ENCODE measurements at regions not wholly inside any gene's neighbourhood (a gene's known extent, or its start where the extent isn't known, plus 50 kb on each side); places are given as distances from the start of the nearest gene placed in this dataset.

DNA sequence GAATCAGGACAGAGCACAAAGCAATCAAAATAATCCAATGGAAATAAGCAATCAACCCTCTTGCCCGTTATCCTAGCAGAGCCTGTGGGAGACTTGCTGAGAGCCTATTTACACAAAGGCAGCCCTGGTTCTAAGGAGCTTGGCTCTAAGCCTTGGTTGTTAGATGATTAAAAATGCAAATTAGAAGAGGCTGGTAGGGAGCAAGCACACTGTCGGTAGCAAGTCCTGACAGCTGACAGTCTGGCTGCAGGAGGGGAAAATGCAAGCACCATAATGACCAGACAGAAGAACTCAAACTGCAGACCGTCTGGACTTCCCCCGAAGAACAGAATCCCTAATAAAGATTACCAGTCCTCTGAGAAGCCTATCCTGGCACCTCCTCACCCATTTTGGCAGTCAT is 131.8 kb upstream of the CTTNBP2 start:
- TF ChIP-seq, protein P1, sequence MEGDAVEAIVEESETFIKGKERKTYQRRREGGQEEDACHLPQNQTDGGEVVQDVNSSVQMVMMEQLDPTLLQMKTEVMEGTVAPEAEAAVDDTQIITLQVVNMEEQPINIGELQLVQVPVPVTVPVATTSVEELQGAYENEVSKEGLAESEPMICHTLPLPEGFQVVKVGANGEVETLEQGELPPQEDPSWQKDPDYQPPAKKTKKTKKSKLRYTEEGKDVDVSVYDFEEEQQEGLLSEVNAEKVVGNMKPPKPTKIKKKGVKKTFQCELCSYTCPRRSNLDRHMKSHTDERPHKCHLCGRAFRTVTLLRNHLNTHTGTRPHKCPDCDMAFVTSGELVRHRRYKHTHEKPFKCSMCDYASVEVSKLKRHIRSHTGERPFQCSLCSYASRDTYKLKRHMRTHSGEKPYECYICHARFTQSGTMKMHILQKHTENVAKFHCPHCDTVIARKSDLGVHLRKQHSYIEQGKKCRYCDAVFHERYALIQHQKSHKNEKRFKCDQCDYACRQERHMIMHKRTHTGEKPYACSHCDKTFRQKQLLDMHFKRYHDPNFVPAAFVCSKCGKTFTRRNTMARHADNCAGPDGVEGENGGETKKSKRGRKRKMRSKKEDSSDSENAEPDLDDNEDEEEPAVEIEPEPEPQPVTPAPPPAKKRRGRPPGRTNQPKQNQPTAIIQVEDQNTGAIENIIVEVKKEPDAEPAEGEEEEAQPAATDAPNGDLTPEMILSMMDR (IDR thresholded peaks at IDR 0.05; ENCODE audit: poor library complexity) = no peak
- TF ChIP-seq EZH2phosphoT487 (IDR thresholded peaks at IDR 0.05; ENCODE audit: low read depth, severe bottlenecking, unreplicated experiment) = no peak
